Right atrium auricular region (tissue), 2 donors: ENCODE measurements at regions not wholly inside any gene's neighbourhood (a gene's known extent, or its start where the extent isn't known, plus 50 kb on each side); places are given as distances from the start of the nearest gene placed in this dataset.

Experiments used
- DNase-seq: peaks from one replicate; pipeline ENCODE4 v3.0.0-alpha.2; 2019; ENCODE audit warnings: low spot score
- H3K27ac ChIP-seq, 2 donors: fragments of 200-600 bp; sonication (generic); 1 replicate in 1 of 2; 2 replicates in 1 of 2; pipeline ENCODE4 v1.5.1; 2016 to 2019
- H3K27me3 ChIP-seq, 2 donors: fragments of 200-600 bp; sonication (generic); one replicate each; pipeline versions ENCODE4 v1.5.1 to v1.6.0; 2017 to 2019
- H3K36me3 ChIP-seq: fragments of 200-600 bp; sonication (generic); one replicate; pipeline ENCODE4 v1.5.1; 2016
- H3K4me1 ChIP-seq, 2 donors: fragments of 200-600 bp; sonication (generic); one replicate each; pipeline versions ENCODE4 v1.5.1 to v1.6.0; 2017 to 2019
- H3K4me3 ChIP-seq, 2 donors: fragments of 200-600 bp; sonication (generic); 1 replicate in 1 of 2; 2 replicates in 1 of 2; pipeline ENCODE4 v1.5.1; 2017 to 2019; ENCODE audit warnings: mild to moderate bottlenecking in 1 of 2, moderate library complexity in 1 of 2
- H3K9me3 ChIP-seq, 2 donors: fragments of 200-600 bp; sonication (generic); one replicate each; pipeline ENCODE4 v1.5.1; 2019
- CTCF ChIP-seq, 2 donors: fragments of 200-600 bp; sonication (generic); IDR thresholded peaks; one replicate each; pipeline ENCODE4 v1.5.1; 2019; ENCODE audit warnings: antibody characterized with exemption in 2 of 2

- H3K4me3 ChIP-seq: no peak overlapping the region
- no peaks in the 10 kb centered on the region for H3K27me3 ChIP-seq
- no peak overlapping the region for H3K27ac ChIP-seq
- no peaks in the 10 kb centered on the region for H3K4me1 ChIP-seq
- no peak for DNase-seq
- no peaks in the 10 kb centered on the region for H3K36me3 ChIP-seq
- H3K9me3 ChIP-seq: no peaks in the 10 kb centered on the region
- TF ChIP-seq CTCF (IDR thresholded peaks at IDR 0.05): no peak
Observed at GRCh38 chr11:134542401-134543165, 130.5 kb upstream of the B3GAT1 start.

GRCh38 chr11:134541951-134542350 is 129.9 kb upstream of the B3GAT1 start:
- Histone ChIP-seq H3K27ac (no peak overlapping the region), H3K9me3 (no peaks in the 10 kb centered on the region), H3K27me3 (no peaks in the 10 kb centered on the region), H3K36me3 (no peaks in the 10 kb centered on the region), H3K4me3 (no peak overlapping the region), H3K4me1 (no peaks in the 10 kb centered on the region)
- TF ChIP-seq CTCF (IDR thresholded peaks at IDR 0.05): no peak
- no peak for DNase-seq

- DNase-seq: no peak
- no peaks in the 10 kb centered on the region for H3K27me3 ChIP-seq
- H3K4me1 ChIP-seq: no peaks in the 10 kb centered on the region
- H3K27ac ChIP-seq: no peak overlapping the region
- no peaks in the 10 kb centered on the region for H3K9me3 ChIP-seq
- H3K4me3 ChIP-seq: no peak overlapping the region
- H3K36me3 ChIP-seq: no peaks in the 10 kb centered on the region
- no peak for TF ChIP-seq CTCF (IDR thresholded peaks at IDR 0.05)
Observed at GRCh38 chr11:134541355-134541754, 129.3 kb upstream of the B3GAT1 start.

DNA sequence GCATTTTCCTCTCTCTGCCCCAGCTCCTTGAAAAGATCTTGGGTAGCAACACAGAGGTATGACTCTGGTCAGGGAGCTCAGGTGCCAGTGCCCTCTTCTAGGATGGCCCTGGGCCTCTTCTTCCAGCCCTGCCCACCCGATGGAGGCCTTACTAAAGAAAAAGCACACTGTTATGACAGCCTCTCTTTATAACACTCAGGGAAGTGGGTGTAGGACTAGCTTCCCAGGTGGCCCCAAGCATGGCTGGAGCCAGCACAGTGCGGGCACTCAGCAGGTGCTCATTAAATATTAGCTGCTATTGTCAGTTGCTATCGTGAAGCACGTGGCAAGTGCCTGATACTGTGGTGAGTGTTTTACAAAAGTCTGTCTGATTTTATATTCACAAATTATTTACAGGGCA is 127.2 kb upstream of the B3GAT1 start:
- Histone ChIP-seq H3K4me1 (no peaks in the 10 kb centered on the region), H3K27ac (no peak overlapping the region), H3K27me3 (no peaks in the 10 kb centered on the region), H3K36me3 (no peaks in the 10 kb centered on the region), H3K4me3 (no peak overlapping the region), H3K9me3 (no peaks in the 10 kb centered on the region)
- TF ChIP-seq CTCF (IDR thresholded peaks at IDR 0.05): no peak
- DNase-seq: no peak

- H3K4me3 ChIP-seq: no peak overlapping the region
- no peaks in the 10 kb centered on the region for H3K9me3 ChIP-seq
- no peaks in the 10 kb centered on the region for H3K36me3 ChIP-seq
- H3K27me3 ChIP-seq: no peaks in the 10 kb centered on the region
- H3K4me1 ChIP-seq: no peaks in the 10 kb centered on the region
- H3K27ac ChIP-seq: no peak overlapping the region
- no peak for DNase-seq
- TF ChIP-seq CTCF (IDR thresholded peaks at IDR 0.05): no peak
Observed at GRCh38 chr11:134538742-134539141, 126.7 kb upstream of the B3GAT1 start.

- H3K36me3 ChIP-seq: no peaks in the 10 kb centered on the region
- no peaks in the 10 kb centered on the region for H3K9me3 ChIP-seq
- no peak for DNase-seq
- H3K27ac ChIP-seq: no peak overlapping the region
- TF ChIP-seq CTCF (IDR thresholded peaks at IDR 0.05): no peak
- H3K4me3 ChIP-seq: no peak overlapping the region
- no peaks in the 10 kb centered on the region for H3K27me3 ChIP-seq
- H3K4me1 ChIP-seq: no peaks in the 10 kb centered on the region
Observed at GRCh38 chr11:134537941-134538340, 125.9 kb upstream of the B3GAT1 start.
